Spleen (tissue), 7 donors: ENCODE measurements at regions not wholly inside any gene's neighbourhood (a gene's known extent, or its start where the extent isn't known, plus 50 kb on each side); places are given as distances from the start of the nearest gene placed in this dataset.

Experiments used
- POLR2A ChIP-seq, 3 donors: fragments of 450-650 bp; IDR thresholded peaks; one replicate each; pipeline ENCODE4 v1.5.1; 2017; ENCODE audit warnings: antibody characterized with exemption in 3 of 3, mild to moderate bottlenecking in 1 of 3
- POLR2AphosphoS5 ChIP-seq, 3 donors: sonication (generic); formaldehyde crosslinking; IDR thresholded peaks; one replicate each; pipeline ENCODE4 v1.5.1; 2017; ENCODE audit warnings: antibody characterized with exemption in 3 of 3
- TF ChIP-seq, protein P1 (sequence below), 11 experiments: fragments of 200-600 bp in 7 of 11; fragments of 450-650 bp in 4 of 11; sonication (generic) in 4 of 11; IDR thresholded peaks in 8 of 11; conservative IDR thresholded peaks in 3 of 11; 1 replicate in 7 of 11; 2 replicates in 4 of 11; pipeline versions ENCODE4 v1.4.0 to v1.8.0; 2016 to 2021; ENCODE audit warnings: antibody characterized with exemption in 11 of 11, inconsistent platforms in 4 of 11, mild to moderate bottlenecking in 1 of 11
- donor health status: DM: no; HTN: no; CAD: no; lungs with moderate emphysema.
- donor health status: DM: no; HTN: no; CAD: no.
- donor health status: DM: no; HTN: no; CAD: no.

DNA sequence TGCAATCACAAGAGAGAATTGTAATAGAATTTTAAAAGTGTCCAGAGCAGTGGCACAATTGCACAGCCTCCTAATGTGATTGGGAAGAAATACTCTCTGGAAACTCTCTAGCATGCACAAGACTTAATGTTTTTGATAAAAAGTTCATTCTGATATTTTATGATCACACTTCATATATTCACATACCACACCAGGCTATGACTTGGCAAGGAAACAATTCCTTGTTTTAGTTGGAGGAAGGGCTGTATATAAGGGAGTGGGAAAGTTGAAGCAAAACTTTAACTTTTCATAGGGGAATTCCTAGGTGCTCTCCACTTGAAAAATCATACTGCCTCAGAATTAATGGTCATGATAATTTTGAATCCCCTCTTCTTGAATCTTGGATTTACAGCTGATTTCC, 61.5 kb upstream of the ASB17 start:
- TF ChIP-seq, protein P1, sequence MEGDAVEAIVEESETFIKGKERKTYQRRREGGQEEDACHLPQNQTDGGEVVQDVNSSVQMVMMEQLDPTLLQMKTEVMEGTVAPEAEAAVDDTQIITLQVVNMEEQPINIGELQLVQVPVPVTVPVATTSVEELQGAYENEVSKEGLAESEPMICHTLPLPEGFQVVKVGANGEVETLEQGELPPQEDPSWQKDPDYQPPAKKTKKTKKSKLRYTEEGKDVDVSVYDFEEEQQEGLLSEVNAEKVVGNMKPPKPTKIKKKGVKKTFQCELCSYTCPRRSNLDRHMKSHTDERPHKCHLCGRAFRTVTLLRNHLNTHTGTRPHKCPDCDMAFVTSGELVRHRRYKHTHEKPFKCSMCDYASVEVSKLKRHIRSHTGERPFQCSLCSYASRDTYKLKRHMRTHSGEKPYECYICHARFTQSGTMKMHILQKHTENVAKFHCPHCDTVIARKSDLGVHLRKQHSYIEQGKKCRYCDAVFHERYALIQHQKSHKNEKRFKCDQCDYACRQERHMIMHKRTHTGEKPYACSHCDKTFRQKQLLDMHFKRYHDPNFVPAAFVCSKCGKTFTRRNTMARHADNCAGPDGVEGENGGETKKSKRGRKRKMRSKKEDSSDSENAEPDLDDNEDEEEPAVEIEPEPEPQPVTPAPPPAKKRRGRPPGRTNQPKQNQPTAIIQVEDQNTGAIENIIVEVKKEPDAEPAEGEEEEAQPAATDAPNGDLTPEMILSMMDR (IDR thresholded peaks at IDR 0.05 in 8 of 11, conservative IDR thresholded peaks at IDR 0.05 in 3 of 11) = no peak
- TF ChIP-seq POLR2A (IDR thresholded peaks at IDR 0.05) (no peak), POLR2AphosphoS5 (IDR thresholded peaks at IDR 0.05) (no peak)
